Gastrocnemius medialis (tissue), 4 donors: ENCODE measurements at regions not wholly inside any gene's neighbourhood (a gene's known extent, or its start where the extent isn't known, plus 50 kb on each side); places are given as distances from the start of the nearest gene placed in this dataset.

Experiments used
- ATAC-seq, 2 donors: fragments of 150-250 bp; one replicate each; pipeline ENCODE4 v1.9.1; 2016
- DNase-seq, 2 donors: peaks; one replicate each; pipeline ENCODE4 v3.0.0-alpha.2; 2019
- H3K27ac ChIP-seq, 4 donors: fragments of 200-600 bp; sonication (generic); 1 replicate in 1 of 4; 2 replicates in 3 of 4; pipeline ENCODE4 v1.5.1; 2016 to 2018; ENCODE audit warnings: mild to moderate bottlenecking in 2 of 4, moderate library complexity in 1 of 4
- H3K27me3 ChIP-seq, 3 donors: fragments of 200-600 bp; sonication (generic) in 2 of 3; 1 replicate in 1 of 3; 2 replicates in 2 of 3; pipeline versions ENCODE4 v1.5.1 to v1.6.0; 2016 to 2019; ENCODE audit warnings: mild to moderate bottlenecking in 1 of 3, moderate library complexity in 1 of 3
- H3K36me3 ChIP-seq, 2 donors: fragments of 200-600 bp; sonication (generic) in 1 of 2; one replicate each; pipeline ENCODE4 v1.5.1; 2017 to 2018
- H3K4me1 ChIP-seq, 2 donors: fragments of 200-600 bp; sonication (generic) in 1 of 2; one replicate each; pipeline ENCODE4 v1.5.1; 2016 to 2017; ENCODE audit warnings: mild to moderate bottlenecking in 2 of 2
- H3K4me3 ChIP-seq, 4 donors: fragments of 200-600 bp; sonication (generic) in 3 of 4; 1 replicate in 1 of 4; 2 replicates in 3 of 4; pipeline ENCODE4 v1.5.1; 2016 to 2019; ENCODE audit warnings: mild to moderate bottlenecking in 2 of 4
- H3K9me3 ChIP-seq, 3 donors: fragments of 200-600 bp; sonication (generic) in 2 of 3; 1 replicate in 1 of 3; 2 replicates in 2 of 3; pipeline ENCODE4 v1.5.1; 2016 to 2019
- POLR2A ChIP-seq, 2 donors: fragments of 450-650 bp; IDR thresholded peaks; one replicate each; pipeline ENCODE4 v1.6.1; 2017; ENCODE audit warnings: antibody characterized with exemption in 2 of 2, mild to moderate bottlenecking in 2 of 2, moderate library complexity in 2 of 2
- in situ Hi-C, 4 donors: fragments of 200-750 bp; cut with MboI; loops; one replicate each; pipeline versions ENCODE4 v1.15.0 to v1.8.0; 2017; ENCODE audit warnings: low sequenced_read_pairs in 4 of 4
- intact Hi-C: fragments of 100-400 bp; cut with DNase I; formaldehyde crosslinking; loops from one replicate; pipeline ENCODE4 v1.15.1; 2023; ENCODE audit warnings: low total_unique reads
- TF ChIP-seq, protein P1 (sequence below), 5 experiments: fragments of 450-650 bp in 3 of 5; fragments of 200-600 bp in 2 of 5; sonication (generic) in 2 of 5; IDR thresholded peaks in 4 of 5; conservative IDR thresholded peaks in 1 of 5; 1 replicate in 4 of 5; 2 replicates in 1 of 5; pipeline ENCODE4 v1.5.1; 2016 to 2019; ENCODE audit warnings: antibody characterized with exemption in 5 of 5, mild to moderate bottlenecking in 3 of 5, moderate library complexity in 3 of 5

DNA sequence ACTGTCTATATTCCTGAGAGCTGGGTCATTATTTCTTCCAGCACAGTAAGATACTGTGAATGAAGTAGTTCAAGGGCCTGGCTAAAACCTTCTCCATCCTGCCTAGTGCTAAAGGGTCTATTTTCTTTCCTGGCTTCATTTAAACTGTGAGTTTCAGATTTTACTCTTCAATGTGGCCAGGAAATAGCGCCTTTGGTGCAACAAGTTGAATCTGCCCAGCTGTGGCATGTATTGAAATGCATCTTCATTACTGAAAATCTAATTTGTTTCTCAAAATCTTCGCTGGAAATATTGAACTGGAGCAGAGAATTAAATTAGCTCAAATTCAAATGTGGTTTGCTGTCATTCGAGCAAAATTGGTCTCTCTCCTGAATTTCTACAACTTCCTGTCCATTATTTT, 114.6 kb upstream of the KCNG1 start:
- TF ChIP-seq POLR2A (IDR thresholded peaks at IDR 0.05), result no peak
- TF ChIP-seq, protein P1, sequence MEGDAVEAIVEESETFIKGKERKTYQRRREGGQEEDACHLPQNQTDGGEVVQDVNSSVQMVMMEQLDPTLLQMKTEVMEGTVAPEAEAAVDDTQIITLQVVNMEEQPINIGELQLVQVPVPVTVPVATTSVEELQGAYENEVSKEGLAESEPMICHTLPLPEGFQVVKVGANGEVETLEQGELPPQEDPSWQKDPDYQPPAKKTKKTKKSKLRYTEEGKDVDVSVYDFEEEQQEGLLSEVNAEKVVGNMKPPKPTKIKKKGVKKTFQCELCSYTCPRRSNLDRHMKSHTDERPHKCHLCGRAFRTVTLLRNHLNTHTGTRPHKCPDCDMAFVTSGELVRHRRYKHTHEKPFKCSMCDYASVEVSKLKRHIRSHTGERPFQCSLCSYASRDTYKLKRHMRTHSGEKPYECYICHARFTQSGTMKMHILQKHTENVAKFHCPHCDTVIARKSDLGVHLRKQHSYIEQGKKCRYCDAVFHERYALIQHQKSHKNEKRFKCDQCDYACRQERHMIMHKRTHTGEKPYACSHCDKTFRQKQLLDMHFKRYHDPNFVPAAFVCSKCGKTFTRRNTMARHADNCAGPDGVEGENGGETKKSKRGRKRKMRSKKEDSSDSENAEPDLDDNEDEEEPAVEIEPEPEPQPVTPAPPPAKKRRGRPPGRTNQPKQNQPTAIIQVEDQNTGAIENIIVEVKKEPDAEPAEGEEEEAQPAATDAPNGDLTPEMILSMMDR (IDR thresholded peaks at IDR 0.05 in 4 of 5, conservative IDR thresholded peaks at IDR 0.05 in 1 of 5), result no peak
- DNase-seq (no peak), ATAC-seq (no peak)
- Histone ChIP-seq H3K27ac (no peak overlapping the region), H3K4me1 (no peaks in the 10 kb centered on the region), H3K4me3 (no peak overlapping the region), H3K36me3 (no peaks in the 10 kb centered on the region), H3K9me3 (no peaks in the 10 kb centered on the region), H3K27me3 (peaks cover 0 to 4% (median 0%) of the 10 kb centered on the region in 3 donors)
- in situ Hi-C loops (no loop called here), intact Hi-C loops (no loop called here)

DNA sequence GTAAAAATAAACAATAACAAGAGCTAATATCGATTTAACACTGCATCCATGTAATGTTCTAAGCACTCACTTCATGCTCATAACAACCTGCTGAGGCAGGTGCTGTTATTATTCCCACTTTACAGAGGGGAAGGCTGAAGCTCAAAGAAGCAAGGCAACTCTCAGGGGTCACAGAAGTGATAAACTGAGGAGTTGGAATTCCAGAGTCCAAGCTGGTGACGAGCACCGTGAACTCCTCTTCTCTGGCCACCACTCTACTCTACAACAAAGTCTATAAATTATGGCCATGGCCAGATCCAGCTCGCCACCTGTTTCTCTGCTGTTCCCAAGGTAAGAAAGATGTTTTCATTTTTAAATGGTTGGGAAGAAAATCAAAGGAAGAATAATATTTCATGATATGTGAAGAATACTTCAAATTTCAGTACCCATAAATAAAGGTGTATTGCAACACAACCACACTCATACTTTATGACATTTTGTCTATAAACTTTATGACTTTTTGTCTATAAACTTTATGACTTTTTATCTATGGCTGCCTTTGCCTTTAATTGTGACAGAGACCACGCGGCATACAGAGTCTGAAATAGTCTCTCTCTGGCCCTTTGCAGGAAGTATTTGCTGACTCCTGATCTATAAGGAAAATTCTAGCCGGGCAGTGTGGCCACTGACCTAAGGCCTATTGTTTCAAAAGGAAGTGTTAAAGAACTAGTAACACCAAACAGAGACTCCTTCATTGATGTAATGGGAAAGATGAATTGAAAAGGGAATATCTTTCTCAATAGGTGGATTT, 113.2 kb upstream of the KCNG1 start:
- H3K36me3 ChIP-seq, result no peaks in the 10 kb centered on the region
- no peak overlapping the region for H3K4me3 ChIP-seq
- in situ Hi-C loops, result no loop called here
- H3K27me3 ChIP-seq, result peaks cover 0 to 4% (median 0%) of the 10 kb centered on the region in 3 donors
- no peak overlapping the region for H3K27ac ChIP-seq
- intact Hi-C loops, result no loop called here
- no peak for TF ChIP-seq POLR2A (IDR thresholded peaks at IDR 0.05)
- TF ChIP-seq, protein P1 (IDR thresholded peaks at IDR 0.05 in 4 of 5, conservative IDR thresholded peaks at IDR 0.05 in 1 of 5), result no peak
- no peaks in the 10 kb centered on the region for H3K9me3 ChIP-seq
- ATAC-seq, result no peak
- DNase-seq, result no peak
- no peaks in the 10 kb centered on the region for H3K4me1 ChIP-seq

DNA sequence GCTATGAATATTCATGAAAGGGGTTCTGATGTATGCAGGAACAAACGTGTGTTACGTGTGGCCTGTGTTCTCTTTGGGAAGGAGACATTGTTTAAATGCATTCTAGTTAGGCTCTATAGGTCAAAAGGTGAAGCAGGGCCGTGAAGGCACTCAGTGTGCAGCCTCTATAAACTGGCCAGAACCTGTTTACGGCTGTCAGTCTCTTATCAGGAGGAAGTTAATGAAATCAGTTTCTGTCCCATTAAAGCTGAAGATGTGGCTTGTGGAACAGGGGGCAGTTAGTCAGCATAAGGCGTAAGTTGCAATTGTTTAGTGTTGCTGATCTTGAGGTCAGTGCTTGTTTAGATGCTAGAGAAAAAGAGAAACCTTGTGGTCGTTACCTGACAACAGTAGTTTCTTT, 111.5 kb upstream of the KCNG1 start:
- Histone ChIP-seq H3K4me3 (no peak overlapping the region), H3K36me3 (no peaks in the 10 kb centered on the region), H3K4me1 (no peaks in the 10 kb centered on the region), H3K27me3 (no peaks in the 10 kb centered on the region), H3K9me3 (no peaks in the 10 kb centered on the region), H3K27ac (no peak overlapping the region)
- ATAC-seq, result no peak
- TF ChIP-seq, protein P1 (IDR thresholded peaks at IDR 0.05 in 4 of 5, conservative IDR thresholded peaks at IDR 0.05 in 1 of 5), result no peak
- TF ChIP-seq POLR2A (IDR thresholded peaks at IDR 0.05), result no peak
- DNase-seq, result no peak
- intact Hi-C loops, result no loop called here
- in situ Hi-C loops, result no loop called here

DNA sequence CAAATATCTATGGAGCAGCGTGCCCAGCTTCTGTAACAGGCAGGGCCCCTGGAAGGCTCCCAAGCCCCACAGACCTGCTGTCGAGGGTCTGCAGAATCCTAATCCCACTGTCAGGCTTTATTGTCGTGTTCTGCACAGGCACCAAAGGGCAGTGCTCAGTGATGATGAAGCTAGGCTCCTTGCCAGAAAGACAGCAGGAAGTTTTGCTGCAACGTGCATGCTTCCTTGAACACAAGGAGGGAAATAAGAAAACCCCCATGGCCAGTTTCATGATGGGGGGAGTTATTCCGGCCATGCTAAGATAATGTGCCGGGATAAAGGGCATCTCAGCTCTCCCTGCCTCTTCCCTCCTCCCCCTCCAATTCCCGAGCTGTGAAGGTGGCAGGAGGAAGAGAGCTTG, 109.4 kb upstream of the KCNG1 start:
- ATAC-seq (no peak), DNase-seq (no peak)
- Histone ChIP-seq H3K36me3 (no peaks in the 10 kb centered on the region), H3K4me3 (no peak overlapping the region), H3K9me3 (no peaks in the 10 kb centered on the region), H3K27me3 (no peaks in the 10 kb centered on the region), H3K4me1 (no peaks in the 10 kb centered on the region), H3K27ac (no peak overlapping the region)
- in situ Hi-C loops (no loop called here), intact Hi-C loops (no loop called here)
- TF ChIP-seq, protein P1 (IDR thresholded peaks at IDR 0.05 in 4 of 5, conservative IDR thresholded peaks at IDR 0.05 in 1 of 5), result no peak
- TF ChIP-seq POLR2A (IDR thresholded peaks at IDR 0.05), result no peak

DNA sequence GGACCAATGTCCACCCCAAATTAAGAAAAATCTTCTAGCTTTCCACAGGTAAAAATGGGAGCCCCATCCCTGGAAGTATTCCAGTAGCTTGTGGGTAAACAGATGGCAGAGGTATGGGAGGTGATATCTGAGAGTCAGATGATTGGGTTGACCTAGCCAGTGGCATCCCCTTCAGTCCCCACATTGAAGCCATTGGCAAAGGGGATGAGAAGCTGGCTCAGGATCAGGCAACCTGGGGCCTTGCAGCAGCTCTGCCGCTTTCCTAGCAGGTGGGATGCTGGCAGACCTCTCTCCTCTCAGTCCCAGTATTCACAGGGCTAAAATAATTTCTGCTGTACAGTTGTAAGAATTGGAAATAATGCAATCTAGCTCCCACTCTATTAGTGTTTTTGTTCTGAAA, 108.9 kb upstream of the KCNG1 start:
- H3K4me1 ChIP-seq, result no peaks in the 10 kb centered on the region
- TF ChIP-seq POLR2A (IDR thresholded peaks at IDR 0.05), result no peak
- TF ChIP-seq, protein P1 (IDR thresholded peaks at IDR 0.05 in 4 of 5, conservative IDR thresholded peaks at IDR 0.05 in 1 of 5), result no peak
- in situ Hi-C loops (no loop called here), intact Hi-C loops (no loop called here)
- no peaks in the 10 kb centered on the region for H3K27me3 ChIP-seq
- ATAC-seq (no peak), DNase-seq (no peak)
- H3K36me3 ChIP-seq, result no peaks in the 10 kb centered on the region
- H3K4me3 ChIP-seq, result no peak overlapping the region
- H3K9me3 ChIP-seq, result no peaks in the 10 kb centered on the region
- H3K27ac ChIP-seq, result no peak overlapping the region
